Epithelial cell of proximal tubule (primary cell): ENCODE measurements at regions not wholly inside any gene's neighbourhood (a gene's known extent, or its start where the extent isn't known, plus 50 kb on each side); places are given as distances from the start of the nearest gene placed in this dataset.

ENCODE experiments used
- DNase-seq: peaks from one replicate; pipeline ENCODE4 v3.0.0-alpha.2; 2011; ENCODE audit warnings: low read depth
- H3K4me3 ChIP-seq: 2 replicates; pipeline ENCODE4 v1.5.1; 2011; ENCODE audit warnings: low read depth, mild to moderate bottlenecking, low read length
- TF ChIP-seq, protein P1 (sequence below): conservative IDR thresholded peaks from 2 replicates; pipeline ENCODE4 v1.5.1; 2012; ENCODE audit warnings: low read depth, mild to moderate bottlenecking, low read length

GRCh38 chr13:78743973-78744372 lies 85.0 kb upstream of the OBI1 start:
- TF ChIP-seq, protein P1, sequence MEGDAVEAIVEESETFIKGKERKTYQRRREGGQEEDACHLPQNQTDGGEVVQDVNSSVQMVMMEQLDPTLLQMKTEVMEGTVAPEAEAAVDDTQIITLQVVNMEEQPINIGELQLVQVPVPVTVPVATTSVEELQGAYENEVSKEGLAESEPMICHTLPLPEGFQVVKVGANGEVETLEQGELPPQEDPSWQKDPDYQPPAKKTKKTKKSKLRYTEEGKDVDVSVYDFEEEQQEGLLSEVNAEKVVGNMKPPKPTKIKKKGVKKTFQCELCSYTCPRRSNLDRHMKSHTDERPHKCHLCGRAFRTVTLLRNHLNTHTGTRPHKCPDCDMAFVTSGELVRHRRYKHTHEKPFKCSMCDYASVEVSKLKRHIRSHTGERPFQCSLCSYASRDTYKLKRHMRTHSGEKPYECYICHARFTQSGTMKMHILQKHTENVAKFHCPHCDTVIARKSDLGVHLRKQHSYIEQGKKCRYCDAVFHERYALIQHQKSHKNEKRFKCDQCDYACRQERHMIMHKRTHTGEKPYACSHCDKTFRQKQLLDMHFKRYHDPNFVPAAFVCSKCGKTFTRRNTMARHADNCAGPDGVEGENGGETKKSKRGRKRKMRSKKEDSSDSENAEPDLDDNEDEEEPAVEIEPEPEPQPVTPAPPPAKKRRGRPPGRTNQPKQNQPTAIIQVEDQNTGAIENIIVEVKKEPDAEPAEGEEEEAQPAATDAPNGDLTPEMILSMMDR = no peak
- no peak overlapping the region for H3K4me3 ChIP-seq
- no peak for DNase-seq

GRCh38 chr13:78742659-78743058 lies 83.7 kb upstream of the OBI1 start:
- TF ChIP-seq, protein P1 = no peak
- no peak overlapping the region for H3K4me3 ChIP-seq
- DNase-seq = no peak

- H3K4me3 ChIP-seq = no peak overlapping the region
- TF ChIP-seq, protein P1 = no peak
- DNase-seq = no peak
These were observed 77.2 kb upstream of the OBI1 start for GRCh38 chr13:78736142-78736541.

- TF ChIP-seq, protein P1 = no peak
- H3K4me3 ChIP-seq = no peak overlapping the region
- DNase-seq = no peak
These were observed 73.6 kb upstream of the OBI1 start for GRCh38 chr13:78732445-78733017.

- DNase-seq = no peak
- TF ChIP-seq, protein P1 = no peak
- no peak overlapping the region for H3K4me3 ChIP-seq
These were observed 63.7 kb upstream of the OBI1 start for GRCh38 chr13:78722700-78723099.

DNA sequence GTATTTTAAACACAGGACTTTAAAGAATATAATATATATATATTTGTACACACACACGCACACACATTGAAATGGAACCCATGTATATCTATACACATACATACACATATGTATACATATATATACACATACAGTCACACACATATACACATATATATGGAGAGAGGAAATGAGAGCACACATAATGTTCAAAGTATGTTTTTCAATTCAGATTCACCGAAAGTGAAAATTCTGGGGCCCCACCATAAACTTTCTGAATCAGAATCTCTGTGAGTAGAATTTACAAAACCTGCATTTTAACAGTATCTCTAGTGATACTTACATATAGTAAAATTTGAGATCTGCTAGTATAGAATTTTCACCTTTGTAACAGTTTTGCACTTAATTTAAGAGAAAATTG lies 60.4 kb upstream of the OBI1 start:
- DNase-seq = no peak
- TF ChIP-seq, protein P1 = no peak
- no peak overlapping the region for H3K4me3 ChIP-seq

- H3K4me3 ChIP-seq = no peak overlapping the region
- DNase-seq = no peak
- TF ChIP-seq, protein P1 = no peak
These were observed 55.8 kb upstream of the OBI1 start for GRCh38 chr13:78714717-78715116.
